WERI-Rb-1 (cell line): ENCODE measurements at regions not wholly inside any gene's neighbourhood (a gene's known extent, or its start where the extent isn't known, plus 50 kb on each side); places are given as distances from the start of the nearest gene placed in this dataset.
"Not testable (repeated sequence)": the region's sequence is repeated elsewhere in the genome, so short reads cannot be mapped to it uniquely, and the experiment has no call there.

Source experiments
- DNase-seq: peaks from one replicate; pipeline ENCODE4 v3.0.0-alpha.2; 2020
- H3K27ac ChIP-seq: fragments of 250-450 bp; sonication (Bioruptor Pico); 2 replicates; pipeline ENCODE4 v1.5.1; 2020; ENCODE audit warnings: mild to moderate bottlenecking, moderate library complexity
- H3K27me3 ChIP-seq: fragments of 250-450 bp; sonication (Bioruptor Pico); 2 replicates; pipeline ENCODE4 v1.5.1; 2021; ENCODE audit warnings: mild to moderate bottlenecking, low read depth, moderate library complexity; ENCODE audit not compliant: insufficient read depth, severe bottlenecking
- H3K36me3 ChIP-seq: fragments of 250-450 bp; sonication (Bioruptor Pico); 2 replicates; pipeline ENCODE4 v1.5.1; 2020; ENCODE audit warnings: mild to moderate bottlenecking, moderate library complexity
- H3K4me3 ChIP-seq: 2 replicates; pipeline ENCODE4 v1.5.1; 2011; ENCODE audit warnings: low read depth, mild to moderate bottlenecking, control low read depth, low read length
- H3K9me3 ChIP-seq: fragments of 250-450 bp; sonication (Bioruptor Pico); 2 replicates; pipeline ENCODE4 v1.5.1; 2021; ENCODE audit warnings: mild to moderate bottlenecking, moderate library complexity; ENCODE audit not compliant: severe bottlenecking
- CTCF ChIP-seq: IDR thresholded peaks from 2 replicates; pipeline ENCODE4 v1.5.1; 2011; ENCODE audit warnings: low read depth, mild to moderate bottlenecking, control low read depth, inconsistent platforms, low read length

- TF ChIP-seq CTCF: no peak
- Histone ChIP-seq H3K27ac (no peak overlapping the region), H3K4me3 (no peak overlapping the region)
Measured at GRCh38 chrX:74119016-74119910, 184.7 kb upstream of the ZCCHC13 start.

DNA sequence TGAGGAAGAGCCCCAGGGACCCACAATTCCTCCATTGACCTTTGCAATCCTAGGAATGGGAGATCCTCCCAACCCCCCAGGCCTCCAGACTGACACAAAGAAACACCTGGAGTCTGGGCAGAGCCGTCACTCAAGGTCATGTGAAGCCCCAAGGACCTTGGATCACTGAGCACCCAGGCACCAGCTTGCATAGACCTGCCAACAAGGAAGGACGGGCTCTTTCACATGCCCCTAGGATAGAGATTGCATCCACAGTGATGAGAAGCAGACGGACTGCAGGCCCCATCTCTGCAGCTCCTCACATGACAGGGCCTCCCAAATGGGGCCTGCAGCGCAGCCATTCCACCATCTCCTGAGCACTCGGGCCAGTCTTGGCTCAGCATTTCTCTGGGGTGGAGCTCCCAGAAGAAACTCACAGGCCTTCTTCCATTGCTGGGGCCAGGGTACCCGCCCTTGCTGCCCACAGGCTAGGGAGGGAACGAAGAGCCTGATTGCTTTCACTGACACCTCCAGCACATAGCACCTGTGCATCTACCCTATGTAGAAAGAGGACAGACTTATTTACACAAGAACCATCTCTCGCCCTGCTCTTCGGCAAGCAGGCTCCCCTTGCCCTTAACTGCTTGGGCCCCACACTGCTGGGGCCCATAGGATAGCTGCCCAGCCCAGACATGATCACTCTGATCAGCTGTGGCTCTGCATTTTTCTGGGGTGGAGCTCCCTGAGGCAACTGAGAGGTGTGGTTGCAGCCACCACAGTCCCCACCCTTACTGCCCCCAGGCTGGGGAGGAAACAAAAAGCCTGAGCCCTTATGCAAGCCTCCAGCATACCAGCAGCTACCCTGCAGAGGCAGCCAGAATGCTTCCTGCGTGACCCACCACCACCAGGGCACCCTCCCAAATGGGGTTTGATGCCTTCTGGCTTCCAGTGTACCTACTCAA lies 185.7 kb upstream of the ZCCHC13 start:
- Histone ChIP-seq H3K27ac (no peak overlapping the region), H3K36me3 (no peaks in the 10 kb centered on the region), H3K9me3 (no peaks in the 10 kb centered on the region), H3K4me3 (no peak overlapping the region), H3K27me3 (no peaks in the 10 kb centered on the region)
- no peak for DNase-seq
- TF ChIP-seq CTCF: no peak

More at GRCh38 chrX:74119016-74119910, 184.7 kb upstream of the ZCCHC13 start:
- no peaks in the 10 kb centered on the region for H3K27me3 ChIP-seq
- H3K9me3 ChIP-seq: no peaks in the 10 kb centered on the region
- DNase-seq: no peak
- H3K36me3 ChIP-seq: no peaks in the 10 kb centered on the region

DNA sequence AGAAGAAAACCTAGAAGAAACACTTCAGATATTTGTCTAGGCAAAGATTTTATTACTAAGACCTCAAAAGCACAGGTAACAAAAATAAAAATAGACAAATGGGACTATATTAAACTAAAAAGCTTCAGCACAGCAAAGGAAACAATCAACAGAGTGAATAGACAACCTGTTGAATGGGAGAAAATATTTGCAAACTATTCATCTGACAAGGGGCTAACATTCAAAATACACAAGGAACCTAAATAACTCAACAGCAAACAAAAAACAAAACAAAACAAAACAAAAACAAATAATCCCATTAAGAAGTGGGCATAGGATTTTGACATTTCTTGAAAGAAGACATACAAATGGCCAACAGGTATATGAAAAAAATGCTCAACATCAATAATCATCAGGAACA lies 192.7 kb upstream of the ZCCHC13 start:
- no peak for TF ChIP-seq CTCF
- H3K27me3 ChIP-seq: no peaks in the 10 kb centered on the region
- H3K9me3 ChIP-seq: no peaks in the 10 kb centered on the region
- no peak overlapping the region for H3K27ac ChIP-seq
- H3K4me3 ChIP-seq: no peak overlapping the region
- H3K36me3 ChIP-seq: no peaks in the 10 kb centered on the region
- DNase-seq: no peak

DNA sequence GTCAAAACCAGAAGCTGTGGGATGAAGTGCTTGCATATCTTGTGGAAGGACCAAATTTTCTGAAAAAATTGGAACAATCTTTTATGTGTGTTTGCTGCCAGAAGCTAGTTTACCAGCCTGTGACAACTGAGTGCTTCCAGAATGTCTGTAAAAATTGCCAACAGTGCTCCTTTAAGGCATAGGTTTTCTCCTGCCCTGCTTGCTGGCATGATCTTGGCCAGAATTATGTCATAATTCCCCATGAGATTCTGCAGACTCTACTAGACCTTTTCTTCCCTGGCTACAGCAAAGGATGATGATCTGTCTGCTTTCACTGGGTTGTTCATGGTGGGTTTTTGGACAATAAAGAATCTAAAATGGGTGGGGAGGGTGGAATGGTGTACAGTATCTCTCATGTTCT lies 196.3 kb upstream of the ZCCHC13 start:
- Histone ChIP-seq H3K36me3 (no peaks in the 10 kb centered on the region), H3K27ac (no peak overlapping the region), H3K9me3 (no peaks in the 10 kb centered on the region), H3K4me3 (no peak overlapping the region), H3K27me3 (peaks cover 3% of the 10 kb centered on the region)
- DNase-seq: no peak
- TF ChIP-seq CTCF: no peak

- no peak for TF ChIP-seq CTCF
- H3K27ac ChIP-seq: no peak overlapping the region
- H3K9me3 ChIP-seq: peaks cover 2% of the 10 kb centered on the region
- no peak for DNase-seq
- H3K36me3 ChIP-seq: no peaks in the 10 kb centered on the region
- H3K27me3 ChIP-seq: peaks cover 3% of the 10 kb centered on the region
- H3K4me3 ChIP-seq: no peak overlapping the region
Measured at GRCh38 chrX:74104356-74105015, 199.5 kb upstream of the ZCCHC13 start.

GRCh38 chrX:74098407-74098806 lies 205.6 kb upstream of the ZCCHC13 start:
- H3K27me3 ChIP-seq, H3K4me3 ChIP-seq, DNase-seq, H3K9me3 ChIP-seq, H3K36me3 ChIP-seq, H3K27ac ChIP-seq: not testable (repeated sequence)
